GM21390 (cell line): ENCODE measurements at regions not wholly inside any gene's neighbourhood (a gene's known extent, or its start where the extent isn't known, plus 50 kb on each side); places are given as distances from the start of the nearest gene placed in this dataset.

Experiments
- ATAC-seq: cut with Tn5 transposase; IDR thresholded peaks from one replicate; pipeline ENCODE4 v1.9.1; 2021; ENCODE audit not compliant: unreplicated experiment

DNA sequence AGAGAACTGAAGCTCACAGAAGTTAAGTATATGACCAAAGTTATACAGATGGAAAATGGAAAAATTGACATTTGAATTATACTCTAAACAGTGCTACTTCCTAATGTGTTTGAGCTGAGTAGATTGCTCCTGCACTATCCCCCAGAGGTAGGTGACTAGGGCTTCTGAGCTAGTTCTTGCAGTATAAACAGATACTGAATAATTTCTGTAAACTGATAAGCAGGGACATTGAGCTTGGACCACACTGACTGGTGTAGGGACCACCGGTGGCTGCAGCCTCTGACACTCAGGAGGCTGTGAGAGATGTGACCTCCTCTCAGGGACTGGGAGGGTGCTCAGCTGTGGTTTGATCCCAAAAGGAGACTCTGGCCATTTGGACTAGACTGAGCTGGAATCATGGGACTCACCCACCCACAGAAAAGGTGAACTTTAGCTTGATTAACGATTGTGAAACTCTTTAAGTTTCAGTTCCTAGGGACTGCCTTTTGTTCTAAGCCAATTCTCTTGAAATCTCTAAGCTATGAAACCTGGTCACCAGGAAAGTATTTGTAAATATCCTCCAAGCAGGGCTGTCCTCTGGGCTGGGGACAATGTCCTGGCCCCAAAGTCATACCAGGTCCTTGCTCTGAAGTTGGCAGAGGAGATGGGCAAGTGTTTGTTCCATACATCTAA lies 291.5 kb downstream of the SEC61B start:
- ATAC-seq: peak; percentile 71

DNA sequence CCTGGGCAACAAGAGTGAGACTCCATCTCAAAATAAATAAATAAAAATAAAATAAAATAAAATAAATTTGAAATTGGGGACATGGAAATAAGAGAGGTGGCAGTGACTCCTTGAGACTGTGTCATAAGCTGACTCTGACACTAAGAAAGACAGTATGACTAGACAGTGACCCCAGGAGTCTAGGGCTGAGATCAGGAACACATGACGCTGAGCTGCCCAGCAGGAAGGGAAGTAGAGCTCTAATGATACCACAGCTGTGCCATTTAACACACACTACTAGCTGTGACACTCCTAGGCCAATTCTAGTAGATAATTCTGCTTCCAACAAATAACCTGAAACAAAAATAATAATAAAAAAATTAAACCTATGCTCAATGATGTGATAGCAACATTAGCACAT lies 293.0 kb downstream of the SEC61B start:
- ATAC-seq: peak; percentile 38

DNA sequence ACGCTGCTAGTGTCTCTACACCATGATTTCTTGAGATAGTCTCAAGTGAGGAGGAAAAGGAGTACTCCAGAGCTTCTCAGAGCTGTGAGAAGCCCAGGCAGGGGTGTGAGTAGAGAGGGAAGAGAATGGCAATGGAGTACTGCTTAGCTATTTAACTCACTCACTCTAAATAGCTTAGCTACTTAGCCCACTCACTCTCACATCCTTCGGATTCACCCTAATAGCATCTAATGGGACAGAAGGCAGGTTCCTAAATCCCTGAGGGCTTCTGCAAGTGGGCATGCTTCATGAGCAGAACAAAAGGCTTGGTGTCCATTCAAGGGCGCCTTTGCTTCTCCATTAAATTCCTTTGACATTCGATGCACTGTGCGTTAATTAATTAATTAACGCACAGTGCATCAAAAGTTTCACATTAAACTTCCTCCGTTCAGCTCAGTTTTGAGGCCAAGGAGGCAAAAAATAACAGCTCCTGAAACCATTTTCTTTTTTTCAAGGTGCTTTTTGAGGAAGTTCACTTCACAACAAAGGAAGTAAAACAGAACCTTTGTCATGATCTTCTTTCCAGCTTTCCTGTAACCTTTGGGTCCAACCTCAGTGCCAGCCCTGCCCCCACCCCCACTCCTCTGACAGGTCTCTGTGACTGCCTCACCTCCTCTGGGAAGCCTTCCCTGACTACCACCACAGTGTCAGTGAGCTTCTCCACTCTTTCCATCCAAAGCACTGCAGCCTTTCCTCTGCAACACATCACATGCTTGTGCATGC lies 294.0 kb downstream of the SEC61B start:
- no peak for ATAC-seq

DNA sequence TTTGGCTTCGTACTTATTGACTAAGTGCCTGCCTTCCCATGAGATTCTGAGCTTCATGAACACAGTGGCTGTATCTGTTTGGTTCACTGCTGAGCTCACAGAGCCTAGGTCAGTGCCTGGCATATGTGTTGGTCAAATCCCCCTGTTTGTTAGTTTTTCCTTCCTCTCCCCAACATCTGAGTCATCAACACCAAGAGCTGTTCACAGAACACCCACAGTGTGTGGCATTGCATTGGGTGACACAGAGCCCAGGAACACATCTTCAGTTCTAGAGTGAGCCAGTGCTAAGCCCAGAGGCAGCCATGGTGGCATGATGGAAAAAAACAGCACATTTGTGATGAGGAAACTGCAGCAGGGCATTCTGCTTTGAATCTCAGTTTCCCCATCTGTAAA lies 294.6 kb downstream of the SEC61B start:
- ATAC-seq: no peak

DNA sequence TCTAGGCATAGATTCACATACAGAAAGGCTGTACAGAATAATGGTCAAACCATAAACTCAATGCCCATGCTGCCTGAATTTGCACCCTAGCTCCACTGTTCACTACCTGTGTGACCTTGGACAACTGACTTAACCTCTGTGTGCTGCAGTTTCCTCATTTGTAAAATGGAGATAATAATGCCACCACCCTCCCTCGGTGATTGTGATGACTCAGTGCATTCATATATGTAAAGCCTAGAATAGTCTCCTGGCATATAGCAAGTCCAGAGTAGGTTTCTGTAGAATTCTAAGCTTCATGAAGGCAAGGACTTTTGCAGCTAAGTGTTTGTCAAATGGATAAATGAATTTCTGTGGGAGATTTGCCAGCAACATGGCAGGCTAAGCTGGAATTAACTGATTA lies 297.8 kb upstream of the NR4A3 start:
- ATAC-seq: no peak

DNA sequence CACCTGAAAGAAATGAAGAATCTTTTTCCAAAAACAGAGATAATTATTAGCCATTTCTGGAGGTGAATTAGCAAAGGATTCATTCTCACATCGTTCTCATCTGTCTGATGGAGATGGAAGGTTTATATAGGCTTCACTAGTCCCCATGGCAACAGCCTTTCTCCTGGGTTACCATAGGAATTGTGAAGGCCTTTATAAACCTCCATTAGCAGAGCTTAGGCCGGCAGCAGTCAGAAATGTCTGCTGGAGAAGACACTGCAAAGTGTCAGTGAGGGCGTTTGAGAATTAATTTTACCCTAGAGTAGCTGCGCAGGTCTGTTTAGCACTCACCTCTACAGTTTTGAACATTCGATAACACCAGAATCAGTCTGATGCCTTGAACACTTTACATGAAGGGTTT lies 290.4 kb upstream of the NR4A3 start:
- ATAC-seq: no peak

DNA sequence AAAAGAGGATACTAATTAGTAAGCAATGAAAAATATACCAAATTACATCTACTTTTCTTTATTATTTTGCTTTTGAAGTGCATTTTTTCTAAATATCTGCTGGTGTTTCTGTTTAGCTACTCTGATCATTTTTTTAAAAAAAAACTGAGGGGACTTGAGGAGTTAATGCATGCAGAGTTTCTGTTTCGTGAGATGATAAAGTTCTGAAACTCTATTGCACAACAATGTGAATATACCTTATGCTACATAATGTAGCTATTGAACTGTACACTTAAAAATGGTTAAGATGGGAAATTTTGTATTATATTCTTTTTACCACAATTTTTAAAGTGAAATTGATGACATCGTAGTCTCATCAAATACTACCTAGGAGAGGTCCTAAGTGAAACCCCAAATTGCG lies 288.3 kb upstream of the NR4A3 start:
- no peak for ATAC-seq

DNA sequence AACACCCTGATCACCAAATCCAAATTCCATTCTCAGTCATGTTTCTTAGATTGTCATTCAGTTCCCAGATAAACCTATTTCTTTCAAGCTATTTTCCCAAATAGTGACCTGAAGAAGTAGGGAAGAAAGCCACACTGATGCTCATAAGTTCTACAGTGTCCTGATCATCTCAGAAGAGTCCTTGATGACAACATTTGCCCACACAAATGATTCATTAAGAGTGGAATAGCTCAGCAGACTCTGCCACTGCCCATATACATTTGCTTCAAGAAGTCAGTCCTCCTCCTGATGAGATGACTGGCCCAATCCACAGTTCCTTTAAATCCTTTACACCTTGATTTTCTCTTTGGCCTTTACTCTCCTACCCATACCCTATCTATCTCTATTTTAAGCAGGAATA lies 283.7 kb upstream of the NR4A3 start:
- no peak for ATAC-seq

DNA sequence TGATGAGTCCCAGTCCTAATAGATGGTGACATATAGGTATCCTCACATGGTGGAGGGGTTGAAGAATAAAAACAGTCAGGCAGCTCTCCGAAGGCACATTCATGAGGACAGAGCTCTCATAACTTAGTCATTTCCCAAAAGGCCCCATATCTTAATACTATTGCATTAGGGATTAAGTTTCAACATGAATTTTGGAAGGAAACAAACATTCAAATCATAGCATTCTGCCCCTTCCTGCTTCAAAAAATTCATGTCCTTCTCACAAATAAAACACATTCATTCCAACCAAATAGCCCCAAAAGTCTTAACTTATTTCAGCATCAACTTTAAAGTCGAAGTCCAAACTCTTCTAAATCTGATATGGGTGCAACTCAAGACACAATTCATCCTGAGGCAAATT lies 277.2 kb upstream of the NR4A3 start:
- no peak for ATAC-seq

DNA sequence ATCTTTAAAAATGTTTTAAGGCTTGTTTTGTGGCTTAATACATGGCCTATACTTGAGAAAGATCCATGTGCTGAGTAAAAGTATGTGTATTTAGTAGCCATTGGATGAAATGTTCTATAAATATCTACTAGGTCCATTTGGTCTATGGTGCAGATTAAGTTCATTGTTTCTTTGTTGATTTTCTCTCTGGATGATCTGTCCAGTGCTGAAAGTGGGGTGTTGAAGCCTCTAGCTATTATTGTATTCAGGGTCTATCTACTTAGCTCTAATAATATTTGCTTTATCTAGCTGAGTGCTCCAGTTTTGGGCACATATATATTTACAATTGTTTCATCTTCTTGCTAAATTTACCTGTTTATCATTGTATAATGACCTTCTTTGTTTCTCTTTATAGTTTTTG lies 272.2 kb upstream of the NR4A3 start:
- no peak for ATAC-seq

DNA sequence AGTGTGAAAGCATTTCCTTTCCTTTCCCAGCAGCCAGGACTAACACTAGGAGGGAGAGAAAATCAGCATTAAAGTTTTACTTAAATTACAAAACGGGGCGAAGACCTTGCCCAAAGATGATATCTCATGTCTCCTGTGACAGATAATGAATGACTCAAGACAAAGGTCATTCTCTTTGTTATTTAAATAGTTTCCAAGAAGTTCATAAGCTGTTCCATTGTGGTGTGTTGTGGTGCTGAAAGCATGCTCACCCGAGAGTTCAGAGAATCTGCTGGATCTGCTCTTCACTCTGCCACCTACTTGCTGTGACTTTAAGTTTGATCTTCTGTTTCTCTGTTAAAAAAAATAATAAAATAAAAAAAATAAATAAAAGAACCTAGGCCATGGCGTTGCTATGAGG lies 265.9 kb upstream of the NR4A3 start:
- ATAC-seq: no peak

DNA sequence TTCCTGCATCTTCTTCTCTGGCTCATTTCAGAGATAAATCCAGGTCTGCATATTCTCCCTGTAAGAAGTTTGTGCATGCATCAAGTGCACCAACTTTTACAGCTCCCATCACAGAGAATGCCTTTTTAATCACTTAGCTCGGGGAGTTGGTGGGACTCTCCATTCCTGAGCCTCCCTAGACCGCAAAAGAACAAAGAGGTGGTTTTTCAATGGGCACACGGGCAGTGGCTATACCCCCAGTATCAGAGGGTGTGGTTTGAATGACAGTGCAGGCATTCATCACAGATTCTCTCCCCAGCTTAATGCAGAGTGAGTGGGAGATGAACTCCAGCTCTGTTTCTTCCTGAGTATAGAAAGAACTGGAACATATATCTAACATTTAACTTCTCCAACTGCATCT lies 264.7 kb upstream of the NR4A3 start:
- ATAC-seq: no peak

DNA sequence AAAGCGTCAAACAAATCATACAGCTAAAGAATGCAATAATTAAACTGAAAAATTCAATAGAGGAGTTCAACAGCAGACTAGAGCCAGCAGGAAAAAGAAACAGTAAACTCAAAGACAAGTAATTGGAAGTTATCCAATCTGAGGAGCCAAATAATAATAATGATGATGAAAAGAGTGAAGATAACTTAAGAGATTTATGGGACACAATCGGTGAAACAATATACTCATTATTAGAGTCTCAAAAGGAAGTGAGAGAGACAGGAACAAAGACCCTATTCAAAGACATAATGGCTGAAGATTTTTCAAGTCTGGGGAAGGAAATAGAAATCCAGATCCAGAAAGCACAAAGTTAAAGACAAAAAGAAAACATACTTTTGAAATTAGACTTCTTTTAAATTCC lies 263.9 kb upstream of the NR4A3 start:
- ATAC-seq: no peak

DNA sequence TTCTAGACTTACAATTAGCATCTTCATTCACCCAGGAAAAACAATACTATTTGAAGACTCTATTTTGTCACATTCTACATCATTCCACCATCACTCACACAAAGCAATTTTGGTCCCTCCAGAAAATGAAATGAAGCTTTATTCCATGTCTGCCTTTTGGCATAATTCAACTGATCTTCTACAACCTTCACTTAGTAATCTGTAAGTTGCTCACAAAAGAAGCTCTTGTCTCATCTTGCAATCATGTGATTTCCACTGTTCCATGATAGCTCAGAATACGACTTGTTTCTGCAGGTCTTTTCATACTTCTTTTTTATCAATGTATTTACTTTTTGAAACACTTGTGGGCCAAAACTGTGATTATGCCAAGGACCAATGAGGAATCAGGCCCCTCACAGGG lies 261.9 kb upstream of the NR4A3 start:
- ATAC-seq: no peak

DNA sequence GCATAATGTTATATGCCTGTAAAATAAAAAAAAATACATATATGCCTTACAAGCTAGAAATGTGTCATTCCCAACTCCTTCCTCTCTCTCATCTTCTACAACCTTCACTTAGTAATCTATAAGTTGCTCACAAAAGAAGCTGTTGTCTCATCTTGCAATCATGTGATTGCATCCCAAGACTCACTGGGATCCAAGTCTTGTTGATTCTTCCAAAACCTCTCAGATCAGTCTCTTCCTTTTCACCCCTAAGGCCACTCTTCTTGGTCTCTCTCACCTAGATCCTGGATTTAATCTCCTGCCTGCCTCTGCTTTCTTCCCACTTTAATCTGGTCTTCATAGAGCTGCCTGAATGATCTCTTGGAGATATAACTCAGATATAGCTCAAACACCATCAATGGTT lies 261.1 kb upstream of the NR4A3 start:
- no peak for ATAC-seq

DNA sequence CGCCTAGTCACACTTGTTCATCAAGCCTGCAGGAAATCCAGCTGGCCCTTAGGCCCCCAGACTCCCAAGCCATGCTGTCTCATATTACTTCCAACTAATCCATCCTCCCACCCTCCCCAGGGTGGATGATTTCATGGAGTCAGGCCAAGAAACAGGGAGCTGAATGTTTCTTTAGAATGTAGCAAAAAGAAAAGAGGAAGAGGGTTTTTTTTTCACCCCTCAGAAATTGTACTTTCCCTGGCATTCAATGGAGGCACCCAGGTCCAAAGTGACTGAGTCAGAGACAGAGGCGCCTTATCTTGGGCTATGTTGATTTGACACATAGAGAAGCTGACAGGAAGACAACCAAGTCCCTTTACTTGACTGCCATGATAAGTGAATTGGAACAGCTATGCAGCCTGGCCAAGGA lies 260.2 kb upstream of the NR4A3 start:
- no peak for ATAC-seq

DNA sequence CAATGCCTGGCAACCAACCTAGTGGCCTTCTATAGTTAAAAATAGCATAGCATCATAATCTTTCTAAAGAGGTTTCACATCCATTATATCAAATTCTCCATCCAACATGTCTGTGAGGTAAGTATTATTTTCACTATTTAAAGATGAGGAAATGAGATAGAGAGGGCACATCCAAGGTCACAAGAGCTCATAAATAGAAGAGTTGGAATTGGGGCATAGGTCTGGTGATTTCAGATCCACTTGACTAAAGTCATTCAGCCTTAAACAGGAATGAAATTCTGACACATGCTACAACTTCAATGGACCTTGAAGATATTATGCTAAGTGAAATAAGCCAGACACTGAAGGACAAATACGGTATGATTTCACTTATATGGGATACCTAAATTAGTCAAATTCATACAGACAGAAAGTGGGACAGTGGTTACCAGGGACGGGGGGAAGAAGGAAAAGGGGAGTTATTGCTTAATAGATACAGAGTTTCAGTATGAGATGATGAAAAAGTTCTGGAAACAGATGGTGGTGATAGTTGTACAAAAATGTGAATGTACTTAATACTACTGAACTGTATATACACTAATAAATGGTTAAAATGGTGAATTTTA lies 259.6 kb upstream of the NR4A3 start:
- ATAC-seq: no peak

DNA sequence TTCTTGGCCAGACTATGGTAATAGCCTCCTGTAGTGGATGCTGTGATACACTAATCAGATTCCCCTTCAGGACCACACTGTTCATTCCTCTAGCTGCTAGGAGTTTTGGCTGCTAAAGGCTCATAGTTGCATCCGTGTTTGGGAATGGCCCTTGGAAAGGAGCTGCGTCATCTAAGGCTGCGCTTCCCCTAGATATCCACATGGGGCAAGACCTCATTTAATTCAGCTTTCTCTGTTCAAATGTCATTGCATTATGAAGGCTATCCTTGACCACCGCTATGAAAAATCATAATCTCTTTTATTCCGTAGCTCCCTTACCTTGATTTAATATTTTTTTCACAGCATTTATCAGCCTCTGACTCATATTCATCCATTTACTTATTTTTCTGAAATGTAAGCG lies 258.3 kb upstream of the NR4A3 start:
- no peak for ATAC-seq

DNA sequence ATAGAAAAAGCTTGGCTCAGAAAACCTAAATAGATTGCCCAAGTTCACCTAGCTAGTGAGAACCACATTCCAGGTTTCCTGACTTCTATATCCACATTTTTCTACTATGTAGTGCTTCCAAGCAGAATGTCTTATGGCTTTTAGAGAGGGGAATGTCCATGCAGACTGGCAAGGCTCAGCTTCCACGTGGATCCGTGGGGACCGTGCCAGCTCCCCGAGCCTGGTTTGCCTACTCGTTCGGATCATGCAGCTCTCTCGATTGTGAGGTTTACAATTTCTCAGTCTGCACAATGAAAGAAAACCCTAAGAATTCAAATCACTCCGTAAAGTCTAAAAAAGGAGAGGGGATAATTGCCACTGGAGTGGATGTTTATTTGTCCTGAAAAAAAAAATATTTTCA lies 256.5 kb upstream of the NR4A3 start:
- ATAC-seq: no peak

DNA sequence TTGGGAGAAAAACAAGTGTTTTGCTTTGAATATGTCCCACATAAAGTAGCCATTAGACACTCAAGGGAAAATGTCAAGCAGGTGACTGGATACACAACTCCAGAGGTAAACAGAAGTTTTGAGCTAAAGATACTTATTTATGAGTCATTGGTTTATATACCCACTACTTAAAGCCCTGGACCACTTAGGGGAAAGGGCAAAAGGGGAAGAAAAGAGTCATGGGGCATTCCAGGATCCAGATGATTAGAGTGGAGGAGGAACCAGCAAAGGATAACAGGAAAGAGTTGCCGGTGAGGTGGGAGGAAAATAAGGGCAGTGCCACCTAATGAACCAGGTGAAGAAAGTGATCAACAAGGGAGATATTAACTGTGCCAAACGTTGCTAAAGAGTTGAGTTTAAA lies 254.2 kb upstream of the NR4A3 start:
- no peak for ATAC-seq

DNA sequence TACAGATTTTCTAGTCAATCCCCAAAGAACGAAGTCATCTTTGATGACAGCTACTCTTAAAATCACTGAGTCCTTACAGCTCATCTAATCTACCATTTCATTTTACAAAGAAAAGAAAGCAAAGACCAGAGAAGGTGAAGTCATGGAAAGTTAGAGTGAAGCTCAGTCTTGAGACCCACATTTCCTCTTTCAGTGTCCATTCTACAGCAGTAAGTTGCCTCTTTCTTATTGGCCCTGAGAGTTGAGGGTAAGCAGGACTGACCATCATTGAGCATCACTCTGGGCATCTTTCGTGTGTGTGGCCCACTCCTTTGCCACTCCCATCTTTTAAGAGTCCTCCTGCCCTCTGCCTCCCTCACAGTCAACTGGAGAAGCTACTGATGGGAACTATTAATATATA lies 251.8 kb upstream of the NR4A3 start:
- ATAC-seq: no peak

DNA sequence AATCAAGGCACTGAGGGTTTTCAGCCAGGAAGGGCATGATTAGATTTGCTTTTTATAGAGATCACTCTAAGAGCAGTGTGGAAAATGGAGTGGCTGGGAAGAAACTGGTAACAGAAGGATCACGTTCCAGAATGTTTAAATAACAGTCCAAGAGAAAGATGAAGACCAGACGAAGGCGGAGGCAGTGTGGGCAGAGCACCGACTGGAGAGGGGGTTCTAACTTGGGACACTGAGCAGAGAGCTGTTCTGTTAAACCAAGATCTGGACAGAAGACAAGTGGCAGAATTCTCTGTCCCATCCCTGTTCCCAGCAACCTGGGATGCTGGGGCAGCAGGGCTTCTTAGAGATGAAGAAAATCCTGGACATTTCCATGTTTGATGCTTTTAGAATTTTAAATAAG lies 249.1 kb upstream of the NR4A3 start:
- ATAC-seq: no peak

DNA sequence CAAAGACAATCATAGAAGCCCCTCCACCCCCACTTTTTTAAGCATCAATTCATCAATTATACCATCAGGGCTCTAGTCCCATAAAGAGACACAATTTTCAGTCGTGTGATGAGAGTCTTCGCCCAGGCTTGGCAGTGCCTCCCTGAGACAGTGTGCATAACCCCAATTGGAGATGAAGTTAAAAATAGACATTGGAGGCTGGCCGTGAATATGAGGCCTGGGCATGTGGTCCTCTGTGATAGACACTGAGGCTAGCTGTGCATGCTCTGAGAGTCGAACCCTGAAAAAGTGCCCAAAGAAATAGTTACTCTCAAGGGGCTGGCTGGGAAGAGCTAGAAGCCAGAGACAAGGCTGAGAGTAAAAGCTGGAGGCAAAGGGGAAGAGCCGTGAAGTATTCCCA lies 248.6 kb upstream of the NR4A3 start:
- ATAC-seq: no peak
